SK-N-SH treated with all-trans-retinoic acid at 6 μM for 48 hours (cell line): ENCODE measurements at regions not wholly inside any gene's neighbourhood (a gene's known extent, or its start where the extent isn't known, plus 50 kb on each side); places are given as distances from the start of the nearest gene placed in this dataset.

Experiments used
- ATAC-seq: fragments of 200-7000 bp; cut with Tn5 transposase; 3 replicates; pipeline ENCODE4 v1.9.1; 2020; ENCODE audit warnings: mild to moderate bottlenecking, moderate library complexity
- ARNTL ChIP-seq: fragments of 450-650 bp; formaldehyde crosslinking; IDR thresholded peaks from 2 replicates; pipeline ENCODE4 v1.5.0; 2020; ENCODE audit warnings: low read depth, mild to moderate bottlenecking, moderate library complexity, borderline replicate concordance
- BACH2 ChIP-seq: fragments of 250-450 bp; sonication (Bioruptor Pico); IDR thresholded peaks from 2 replicates; pipeline ENCODE4 v1.9.0; 2021; ENCODE audit warnings: mild to moderate bottlenecking, borderline replicate concordance
- CSDC2 ChIP-seq: fragments of 250-450 bp; sonication (Bioruptor Pico); IDR thresholded peaks from 2 replicates; pipeline ENCODE4 v1.5.0; 2020; ENCODE audit warnings: mild to moderate bottlenecking, moderate library complexity
- ESRRG ChIP-seq: fragments of 250-450 bp; sonication (Bioruptor Pico); IDR thresholded peaks from 2 replicates; pipeline ENCODE4 v1.6.1; 2021; ENCODE audit warnings: mild to moderate bottlenecking
- GLIS3 ChIP-seq: fragments of 250-450 bp; sonication (Bioruptor Pico); IDR thresholded peaks from 2 replicates; pipeline ENCODE4 v1.5.0; 2020; ENCODE audit warnings: mild to moderate bottlenecking, moderate library complexity
- ISL1 ChIP-seq: fragments of 250-450 bp; sonication (Bioruptor Pico); IDR thresholded peaks from 2 replicates; pipeline ENCODE4 v2.1.2; 2022; ENCODE audit warnings: mild to moderate bottlenecking, moderate library complexity
- OSR1 ChIP-seq: fragments of 250-450 bp; sonication (Bioruptor Pico); IDR thresholded peaks from 2 replicates; pipeline ENCODE4 v1.8.0; 2022; ENCODE audit warnings: moderate library complexity, mild to moderate bottlenecking, inconsistent platforms
- PPARA ChIP-seq: fragments of 250-450 bp; sonication (Bioruptor Pico); IDR thresholded peaks from 2 replicates; pipeline ENCODE4 v1.5.0; 2020; ENCODE audit warnings: mild to moderate bottlenecking, borderline replicate concordance
- RARB ChIP-seq: fragments of 250-450 bp; sonication (Bioruptor Pico); IDR thresholded peaks from 2 replicates; pipeline ENCODE4 v1.8.0; 2021; ENCODE audit warnings: mild to moderate bottlenecking, moderate library complexity
- SNAI2 ChIP-seq: fragments of 250-450 bp; sonication (Bioruptor Pico); IDR thresholded peaks from 2 replicates; pipeline ENCODE4 v1.5.0; 2020; ENCODE audit warnings: mild to moderate bottlenecking, moderate library complexity
- TCF4 ChIP-seq: fragments of 250-450 bp; sonication (Bioruptor Pico); IDR thresholded peaks from 2 replicates; pipeline ENCODE4 v1.8.0; 2021; ENCODE audit warnings: mild to moderate bottlenecking, moderate library complexity, borderline replicate concordance
- TOX ChIP-seq: fragments of 250-450 bp; sonication (Bioruptor Pico); IDR thresholded peaks from 2 replicates; pipeline ENCODE4 v1.8.0; 2021; ENCODE audit warnings: mild to moderate bottlenecking, moderate library complexity, borderline replicate concordance
- ZC3H10 ChIP-seq: fragments of 250-450 bp; sonication (Bioruptor Pico); IDR thresholded peaks from 2 replicates; pipeline ENCODE4 v1.5.1; 2021; ENCODE audit warnings: mild to moderate bottlenecking, moderate library complexity
- ZFP3 ChIP-seq: fragments of 250-450 bp; sonication (Bioruptor Pico); IDR thresholded peaks from 2 replicates; pipeline ENCODE4 v1.5.0; 2020; ENCODE audit warnings: mild to moderate bottlenecking, moderate library complexity
- ZFP30 ChIP-seq: fragments of 450-650 bp; formaldehyde crosslinking; IDR thresholded peaks from 2 replicates; pipeline ENCODE4 v1.5.0; 2022; ENCODE audit warnings: mild to moderate bottlenecking, moderate library complexity
- ZNF70 ChIP-seq: fragments of 450-650 bp; formaldehyde crosslinking; IDR thresholded peaks from 2 replicates; pipeline ENCODE4 v1.5.0; 2020; ENCODE audit warnings: mild to moderate bottlenecking, moderate library complexity
- ZNF8 ChIP-seq: fragments of 450-650 bp; formaldehyde crosslinking; IDR thresholded peaks from 2 replicates; pipeline ENCODE4 v1.5.0; 2020; ENCODE audit warnings: mild to moderate bottlenecking, moderate library complexity
- TF ChIP-seq, protein P1 (sequence below): fragments of 250-450 bp; sonication (Bioruptor Pico); IDR thresholded peaks from 2 replicates; pipeline ENCODE4 v1.8.0; 2020; ENCODE audit warnings: mild to moderate bottlenecking, moderate library complexity, borderline replicate concordance
- TF ChIP-seq, protein P2 (sequence below): fragments of 250-450 bp; sonication (Bioruptor Pico); IDR thresholded peaks from 2 replicates; pipeline ENCODE4 v1.8.0; 2021; ENCODE audit warnings: low read depth, mild to moderate bottlenecking, moderate library complexity, borderline replicate concordance
- TF ChIP-seq, protein P3 (sequence below): fragments of 250-450 bp; sonication (Bioruptor Pico); IDR thresholded peaks from 2 replicates; pipeline ENCODE4 v1.5.0; 2020; ENCODE audit warnings: mild to moderate bottlenecking, moderate library complexity
- TF ChIP-seq, protein P4 (sequence below): fragments of 250-450 bp; sonication (Bioruptor Pico); IDR thresholded peaks from 2 replicates; pipeline ENCODE4 v1.5.1; 2020; ENCODE audit warnings: low read depth, mild to moderate bottlenecking, moderate library complexity

DNA sequence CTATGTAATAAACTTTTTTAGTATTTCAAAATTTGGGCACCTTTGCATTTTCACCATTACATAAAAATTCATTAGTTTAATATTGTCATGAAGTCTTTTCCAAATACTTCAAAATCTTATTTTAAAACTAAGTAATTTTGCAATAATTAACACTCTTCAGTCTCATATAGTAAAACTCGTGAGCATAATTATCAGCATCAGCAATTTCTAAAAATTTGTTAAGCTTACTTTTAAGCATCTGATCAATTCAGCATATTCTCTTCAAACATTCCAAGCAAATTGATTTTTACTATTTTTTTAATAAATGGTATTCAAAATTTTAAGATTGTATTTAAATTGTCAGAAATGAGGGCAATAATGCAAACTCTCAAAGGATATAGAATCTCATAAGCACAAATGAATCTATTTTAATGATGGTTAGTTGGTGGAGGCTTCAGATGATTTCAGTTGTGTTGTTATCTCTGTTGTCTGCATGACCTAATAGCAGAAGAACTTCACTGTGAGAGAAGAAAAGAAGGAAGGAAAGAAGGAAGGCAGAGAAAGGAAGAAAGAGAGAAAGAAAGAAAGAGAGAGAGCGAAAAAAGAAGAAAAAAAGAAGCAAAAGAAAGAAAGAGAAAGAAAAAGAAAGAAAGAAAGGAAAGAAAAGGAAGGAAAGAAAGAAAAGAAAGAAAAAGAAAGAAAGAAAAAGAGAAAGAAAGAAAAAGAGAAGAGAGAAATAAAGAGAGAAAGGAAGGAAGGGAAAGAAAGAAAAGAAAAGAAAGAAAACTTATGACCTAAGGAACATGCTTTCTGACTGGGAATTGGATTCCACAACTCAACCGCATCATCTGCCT lies 860.5 kb downstream of the NCAM2 start (continued):
- TF ChIP-seq, protein P1, sequence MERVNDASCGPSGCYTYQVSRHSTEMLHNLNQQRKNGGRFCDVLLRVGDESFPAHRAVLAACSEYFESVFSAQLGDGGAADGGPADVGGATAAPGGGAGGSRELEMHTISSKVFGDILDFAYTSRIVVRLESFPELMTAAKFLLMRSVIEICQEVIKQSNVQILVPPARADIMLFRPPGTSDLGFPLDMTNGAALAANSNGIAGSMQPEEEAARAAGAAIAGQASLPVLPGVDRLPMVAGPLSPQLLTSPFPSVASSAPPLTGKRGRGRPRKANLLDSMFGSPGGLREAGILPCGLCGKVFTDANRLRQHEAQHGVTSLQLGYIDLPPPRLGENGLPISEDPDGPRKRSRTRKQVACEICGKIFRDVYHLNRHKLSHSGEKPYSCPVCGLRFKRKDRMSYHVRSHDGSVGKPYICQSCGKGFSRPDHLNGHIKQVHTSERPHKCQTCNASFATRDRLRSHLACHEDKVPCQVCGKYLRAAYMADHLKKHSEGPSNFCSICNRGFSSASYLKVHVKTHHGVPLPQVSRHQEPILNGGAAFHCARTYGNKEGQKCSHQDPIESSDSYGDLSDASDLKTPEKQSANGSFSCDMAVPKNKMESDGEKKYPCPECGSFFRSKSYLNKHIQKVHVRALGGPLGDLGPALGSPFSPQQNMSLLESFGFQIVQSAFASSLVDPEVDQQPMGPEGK: no peak
- TF ChIP-seq, protein P2, sequence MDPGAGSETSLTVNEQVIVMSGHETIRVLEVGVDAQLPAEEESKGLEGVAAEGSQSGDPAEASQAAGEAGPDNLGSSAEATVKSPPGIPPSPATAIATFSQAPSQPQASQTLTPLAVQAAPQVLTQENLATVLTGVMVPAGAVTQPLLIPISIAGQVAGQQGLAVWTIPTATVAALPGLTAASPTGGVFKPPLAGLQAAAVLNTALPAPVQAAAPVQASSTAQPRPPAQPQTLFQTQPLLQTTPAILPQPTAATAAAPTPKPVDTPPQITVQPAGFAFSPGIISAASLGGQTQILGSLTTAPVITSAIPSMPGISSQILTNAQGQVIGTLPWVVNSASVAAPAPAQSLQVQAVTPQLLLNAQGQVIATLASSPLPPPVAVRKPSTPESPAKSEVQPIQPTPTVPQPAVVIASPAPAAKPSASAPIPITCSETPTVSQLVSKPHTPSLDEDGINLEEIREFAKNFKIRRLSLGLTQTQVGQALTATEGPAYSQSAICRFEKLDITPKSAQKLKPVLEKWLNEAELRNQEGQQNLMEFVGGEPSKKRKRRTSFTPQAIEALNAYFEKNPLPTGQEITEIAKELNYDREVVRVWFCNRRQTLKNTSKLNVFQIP (CRISPR knock-in tag): no peak

DNA sequence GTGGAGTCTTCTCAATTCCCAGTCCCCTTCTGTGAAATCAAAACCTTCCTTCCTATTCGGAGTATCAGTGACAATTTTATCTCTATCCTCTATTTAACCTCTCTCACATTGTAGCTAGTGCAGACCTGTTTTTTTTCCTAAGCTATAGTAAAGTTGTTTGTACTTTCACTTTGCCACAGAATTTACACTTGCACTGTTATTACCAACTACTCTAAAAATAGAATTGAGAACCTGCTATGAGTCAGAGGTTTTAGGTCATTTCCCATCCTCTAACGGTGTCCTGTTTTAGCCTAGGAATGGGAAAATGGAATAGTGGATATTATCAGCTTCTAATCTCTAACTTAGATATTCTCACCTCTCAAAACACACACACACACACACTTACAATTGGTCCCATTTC lies 862.7 kb downstream of the NCAM2 start:
- TF ChIP-seq ARNTL (CRISPR knock-in tag) (no peak), ZNF70 (CRISPR knock-in tag) (no peak), BACH2 (CRISPR knock-in tag) (no peak), RARB (CRISPR knock-in tag) (no peak), ZNF8 (no peak), ZC3H10 (CRISPR knock-in tag) (no peak), OSR1 (CRISPR knock-in tag) (no peak), ZFP30 (CRISPR knock-in tag) (no peak), SNAI2 (CRISPR knock-in tag) (no peak), ESRRG (CRISPR knock-in tag) (no peak), PPARA (CRISPR knock-in tag) (no peak), GLIS3 (CRISPR knock-in tag) (no peak), TOX (no peak), TCF4 (no peak), CSDC2 (CRISPR knock-in tag) (no peak), ZFP3 (CRISPR knock-in tag) (no peak), ISL1 (no peak)
- TF ChIP-seq, protein P2 (CRISPR knock-in tag): no peak
- TF ChIP-seq, protein P3, sequence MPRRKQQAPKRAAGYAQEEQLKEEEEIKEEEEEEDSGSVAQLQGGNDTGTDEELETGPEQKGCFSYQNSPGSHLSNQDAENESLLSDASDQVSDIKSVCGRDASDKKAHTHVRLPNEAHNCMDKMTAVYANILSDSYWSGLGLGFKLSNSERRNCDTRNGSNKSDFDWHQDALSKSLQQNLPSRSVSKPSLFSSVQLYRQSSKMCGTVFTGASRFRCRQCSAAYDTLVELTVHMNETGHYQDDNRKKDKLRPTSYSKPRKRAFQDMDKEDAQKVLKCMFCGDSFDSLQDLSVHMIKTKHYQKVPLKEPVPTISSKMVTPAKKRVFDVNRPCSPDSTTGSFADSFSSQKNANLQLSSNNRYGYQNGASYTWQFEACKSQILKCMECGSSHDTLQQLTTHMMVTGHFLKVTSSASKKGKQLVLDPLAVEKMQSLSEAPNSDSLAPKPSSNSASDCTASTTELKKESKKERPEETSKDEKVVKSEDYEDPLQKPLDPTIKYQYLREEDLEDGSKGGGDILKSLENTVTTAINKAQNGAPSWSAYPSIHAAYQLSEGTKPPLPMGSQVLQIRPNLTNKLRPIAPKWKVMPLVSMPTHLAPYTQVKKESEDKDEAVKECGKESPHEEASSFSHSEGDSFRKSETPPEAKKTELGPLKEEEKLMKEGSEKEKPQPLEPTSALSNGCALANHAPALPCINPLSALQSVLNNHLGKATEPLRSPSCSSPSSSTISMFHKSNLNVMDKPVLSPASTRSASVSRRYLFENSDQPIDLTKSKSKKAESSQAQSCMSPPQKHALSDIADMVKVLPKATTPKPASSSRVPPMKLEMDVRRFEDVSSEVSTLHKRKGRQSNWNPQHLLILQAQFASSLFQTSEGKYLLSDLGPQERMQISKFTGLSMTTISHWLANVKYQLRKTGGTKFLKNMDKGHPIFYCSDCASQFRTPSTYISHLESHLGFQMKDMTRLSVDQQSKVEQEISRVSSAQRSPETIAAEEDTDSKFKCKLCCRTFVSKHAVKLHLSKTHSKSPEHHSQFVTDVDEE: no peak
- TF ChIP-seq, protein P1: no peak
- peak; percentile 70 for ATAC-seq

DNA sequence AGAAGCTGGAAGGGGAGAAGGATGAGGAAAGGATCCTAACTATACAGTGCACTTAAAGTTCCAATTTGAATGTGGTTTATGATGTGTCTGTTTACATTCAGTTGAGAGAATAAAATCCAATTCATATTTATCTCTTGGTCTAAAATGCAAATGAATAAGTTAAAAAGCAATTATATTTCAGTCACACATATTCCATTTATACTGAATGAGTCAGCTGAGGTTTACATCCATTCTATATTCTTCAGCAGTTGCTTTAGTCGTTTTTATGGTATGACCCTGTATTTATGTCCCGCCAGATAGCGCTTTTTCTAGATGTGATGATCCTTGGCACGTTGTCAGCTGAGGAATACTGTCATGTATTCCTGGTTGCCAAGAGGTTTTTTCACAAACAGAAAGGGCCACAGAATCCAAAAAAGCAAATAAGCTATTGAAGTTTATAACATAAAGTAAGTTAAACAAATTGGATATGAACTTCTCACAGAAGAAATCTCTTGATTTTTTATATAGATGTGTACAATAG lies 866.2 kb downstream of the NCAM2 start:
- TF ChIP-seq GLIS3 (CRISPR knock-in tag) (no peak), ESRRG (CRISPR knock-in tag) (no peak), BACH2 (CRISPR knock-in tag) (no peak), ARNTL (CRISPR knock-in tag) (no peak), OSR1 (CRISPR knock-in tag) (no peak), ZNF70 (CRISPR knock-in tag) (no peak), TCF4 (no peak)
- TF ChIP-seq, protein P4, sequence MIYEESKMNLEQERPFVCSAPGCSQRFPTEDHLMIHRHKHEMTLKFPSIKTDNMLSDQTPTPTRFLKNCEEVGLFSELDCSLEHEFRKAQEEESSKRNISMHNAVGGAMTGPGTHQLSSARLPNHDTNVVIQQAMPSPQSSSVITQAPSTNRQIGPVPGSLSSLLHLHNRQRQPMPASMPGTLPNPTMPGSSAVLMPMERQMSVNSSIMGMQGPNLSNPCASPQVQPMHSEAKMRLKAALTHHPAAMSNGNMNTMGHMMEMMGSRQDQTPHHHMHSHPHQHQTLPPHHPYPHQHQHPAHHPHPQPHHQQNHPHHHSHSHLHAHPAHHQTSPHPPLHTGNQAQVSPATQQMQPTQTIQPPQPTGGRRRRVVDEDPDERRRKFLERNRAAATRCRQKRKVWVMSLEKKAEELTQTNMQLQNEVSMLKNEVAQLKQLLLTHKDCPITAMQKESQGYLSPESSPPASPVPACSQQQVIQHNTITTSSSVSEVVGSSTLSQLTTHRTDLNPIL (CRISPR knock-in tag): no peak
- ATAC-seq: no peak
